ENCODE measurements at regions not wholly inside any gene's neighbourhood (a gene's known extent, or its start where the extent isn't known, plus 50 kb on each side); places are given as distances from the start of the nearest gene placed in this dataset.
A peak's percentile ranks its signal among the peaks of the same experiment; 100 is the strongest.

- DNase-seq: no peak
- no peak overlapping the region for H3K27ac ChIP-seq
- intact Hi-C loops (cut with DNase I; ENCODE audit: low total_unique reads): no loop called here
- H3K4me1 ChIP-seq: no peaks in the 10 kb centered on the region
- TF ChIP-seq, protein P1, sequence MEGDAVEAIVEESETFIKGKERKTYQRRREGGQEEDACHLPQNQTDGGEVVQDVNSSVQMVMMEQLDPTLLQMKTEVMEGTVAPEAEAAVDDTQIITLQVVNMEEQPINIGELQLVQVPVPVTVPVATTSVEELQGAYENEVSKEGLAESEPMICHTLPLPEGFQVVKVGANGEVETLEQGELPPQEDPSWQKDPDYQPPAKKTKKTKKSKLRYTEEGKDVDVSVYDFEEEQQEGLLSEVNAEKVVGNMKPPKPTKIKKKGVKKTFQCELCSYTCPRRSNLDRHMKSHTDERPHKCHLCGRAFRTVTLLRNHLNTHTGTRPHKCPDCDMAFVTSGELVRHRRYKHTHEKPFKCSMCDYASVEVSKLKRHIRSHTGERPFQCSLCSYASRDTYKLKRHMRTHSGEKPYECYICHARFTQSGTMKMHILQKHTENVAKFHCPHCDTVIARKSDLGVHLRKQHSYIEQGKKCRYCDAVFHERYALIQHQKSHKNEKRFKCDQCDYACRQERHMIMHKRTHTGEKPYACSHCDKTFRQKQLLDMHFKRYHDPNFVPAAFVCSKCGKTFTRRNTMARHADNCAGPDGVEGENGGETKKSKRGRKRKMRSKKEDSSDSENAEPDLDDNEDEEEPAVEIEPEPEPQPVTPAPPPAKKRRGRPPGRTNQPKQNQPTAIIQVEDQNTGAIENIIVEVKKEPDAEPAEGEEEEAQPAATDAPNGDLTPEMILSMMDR (IDR thresholded peaks at IDR 0.05): no peak
- no peak for TF ChIP-seq POLR2A (IDR thresholded peaks at IDR 0.05)
- H3K36me3 ChIP-seq (ENCODE audit: low read depth, missing control alignments): no peaks in the 10 kb centered on the region
- 73 to 95% methylated on average over 2 of the region's 2 CpGs for WGBS, 2 donors
- H3K9me3 ChIP-seq: no peaks in the 10 kb centered on the region
- no peak overlapping the region for H3K4me3 ChIP-seq
- H3K27me3 ChIP-seq: no peaks in the 10 kb centered on the region
Observed at GRCh38 chr5:74341221-74341620, 299.3 kb downstream of the ENC1 start.

DNA sequence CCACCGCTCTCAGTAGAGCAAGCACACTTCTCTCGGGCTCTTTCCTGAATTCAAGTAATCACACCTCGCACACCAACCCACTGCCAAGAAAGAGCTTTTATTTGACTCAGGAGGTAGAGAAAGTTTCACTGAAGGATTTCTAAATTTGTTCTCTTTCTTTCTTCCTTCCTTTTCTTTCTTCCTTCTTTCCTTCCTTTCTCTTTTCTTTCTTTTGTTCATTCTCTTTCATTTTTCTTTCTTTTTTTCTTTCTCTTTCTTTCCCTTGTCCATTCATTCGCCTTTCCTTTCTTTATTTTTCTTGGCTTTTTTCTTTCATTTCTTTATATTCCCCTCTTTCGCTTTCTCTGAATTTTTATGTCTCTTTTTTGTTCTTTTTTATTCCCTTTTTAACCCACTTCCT lies 300.1 kb downstream of the ENC1 start:
- Histone ChIP-seq H3K4me3 (no peak overlapping the region), H3K27me3 (no peaks in the 10 kb centered on the region), H3K4me1 (no peaks in the 10 kb centered on the region), H3K27ac (no peak overlapping the region), H3K9me3 (no peaks in the 10 kb centered on the region), H3K36me3 (ENCODE audit: low read depth, missing control alignments) (no peaks in the 10 kb centered on the region)
- TF ChIP-seq, protein P1 (IDR thresholded peaks at IDR 0.05): no peak
- no peak for TF ChIP-seq POLR2A (IDR thresholded peaks at IDR 0.05)
- DNase-seq: no peak
- 81 to 86% methylated on average over 5 of the region's 5 CpGs for WGBS, 2 donors
- intact Hi-C loops (cut with DNase I; ENCODE audit: low total_unique reads): no loop called here

GRCh38 chr5:74337984-74338310 lies 302.6 kb downstream of the ENC1 start:
- WGBS, 2 donors: 58% methylated on average over 1 of the region's 1 CpG
- H3K27me3 ChIP-seq: no peaks in the 10 kb centered on the region
- H3K4me1 ChIP-seq: no peaks in the 10 kb centered on the region
- TF ChIP-seq, protein P1 (IDR thresholded peaks at IDR 0.05): no peak
- TF ChIP-seq POLR2A (IDR thresholded peaks at IDR 0.05): no peak
- DNase-seq: no peak
- intact Hi-C loops (cut with DNase I; ENCODE audit: low total_unique reads): no loop called here
- no peaks in the 10 kb centered on the region for H3K36me3 ChIP-seq (ENCODE audit: low read depth, missing control alignments)
- H3K27ac ChIP-seq: peak overlapping the region in 1 of 2 donors; percentile 1
- H3K9me3 ChIP-seq: no peaks in the 10 kb centered on the region
- no peak overlapping the region for H3K4me3 ChIP-seq

- Histone ChIP-seq H3K4me3 (no peak overlapping the region), H3K27me3 (no peaks in the 10 kb centered on the region), H3K27ac (peak overlapping the region in 1 of 2 donors; percentile 1), H3K4me1 (no peaks in the 10 kb centered on the region), H3K36me3 (ENCODE audit: low read depth, missing control alignments) (no peaks in the 10 kb centered on the region), H3K9me3 (no peaks in the 10 kb centered on the region)
- 44 to 53% methylated on average over 9 of the region's 9 CpGs for WGBS, 2 donors
- DNase-seq: no peak
- TF ChIP-seq POLR2A (IDR thresholded peaks at IDR 0.05): no peak
- TF ChIP-seq, protein P1 (IDR thresholded peaks at IDR 0.05): no peak
- intact Hi-C loops (cut with DNase I; ENCODE audit: low total_unique reads): no loop called here
Observed at GRCh38 chr5:74337254-74337983, 303.1 kb downstream of the ENC1 start.

DNA sequence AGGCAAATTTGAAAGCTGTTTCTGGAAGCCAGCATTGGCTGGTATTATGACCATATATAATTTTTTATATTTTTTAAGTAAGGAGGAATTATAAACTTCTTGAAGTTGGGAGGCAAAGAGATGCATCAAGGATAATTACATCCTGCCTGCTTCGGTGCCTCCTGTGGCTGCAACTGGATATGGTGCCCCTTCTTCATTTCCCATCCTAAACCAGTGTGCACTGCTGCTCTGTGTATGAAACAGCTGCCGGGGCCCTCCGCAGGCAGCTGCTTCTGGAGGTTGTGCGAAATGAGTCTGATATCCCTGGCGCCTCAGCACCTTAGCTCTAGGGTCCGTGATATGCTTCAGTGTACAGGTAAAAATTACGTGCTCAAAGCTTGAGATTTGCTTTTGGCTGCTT lies 304.2 kb downstream of the ENC1 start:
- intact Hi-C loops (cut with DNase I; ENCODE audit: low total_unique reads): no loop called here
- no peak for TF ChIP-seq POLR2A (IDR thresholded peaks at IDR 0.05)
- TF ChIP-seq, protein P1 (IDR thresholded peaks at IDR 0.05): no peak
- Histone ChIP-seq H3K4me1 (no peaks in the 10 kb centered on the region), H3K27ac (no peak overlapping the region), H3K9me3 (no peaks in the 10 kb centered on the region), H3K4me3 (no peak overlapping the region), H3K36me3 (ENCODE audit: low read depth, missing control alignments) (no peaks in the 10 kb centered on the region), H3K27me3 (no peaks in the 10 kb centered on the region)
- 90 to 91% methylated on average over 7 of the region's 7 CpGs for WGBS, 2 donors
- no peak for DNase-seq

Data from testis (tissue), 2 donors.